ENCODE measurements at regions not wholly inside any gene's neighbourhood (a gene's known extent, or its start where the extent isn't known, plus 50 kb on each side); places are given as distances from the start of the nearest gene placed in this dataset.

DNA sequence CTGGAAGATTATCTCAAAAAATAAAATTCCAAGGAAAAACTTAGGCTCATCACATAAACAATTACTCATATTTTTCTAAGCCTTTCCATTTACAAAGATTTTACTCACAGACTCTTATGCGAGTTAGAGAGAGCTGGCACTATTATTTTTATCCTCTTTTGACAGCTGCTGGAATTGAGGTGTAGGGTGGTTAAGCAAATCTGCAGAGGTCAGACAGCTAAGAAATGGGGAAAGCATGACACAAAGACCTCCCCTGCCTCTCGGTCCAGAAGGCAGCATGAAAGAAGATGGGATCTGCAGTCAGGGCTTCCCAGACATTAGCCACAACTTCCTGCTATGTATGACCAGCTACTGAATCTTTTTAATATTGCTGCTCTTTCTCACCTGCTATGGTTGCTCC lies 89.9 kb upstream of the CPEB2 start:
- no peak for TF ChIP-seq CTCF (conservative IDR thresholded peaks at IDR 0.05)
- TF ChIP-seq EZH2 (IDR thresholded peaks at IDR 0.05; ENCODE audit: low read depth), result no peak
